IMR-90 (cell line): ENCODE measurements at regions not wholly inside any gene's neighbourhood (a gene's known extent, or its start where the extent isn't known, plus 50 kb on each side); places are given as distances from the start of the nearest gene placed in this dataset.

Source experiments
- ATAC-seq: fragments of 200-7000 bp; cut with Tn5 transposase; 2 replicates; pipeline ENCODE4 v1.9.1; 2020; ENCODE audit warnings: low read depth, mild to moderate bottlenecking, moderate library complexity
- BruUV-seq: library from RNA; stranded (reverse); fragments of 400-500 nt; replicated peaks from 2 replicates; lab custom pipeline; 2021; lab: Mats Ljungman, UMichigan
- CTCF ChIA-PET: fragments of 300-600 bp; formaldehyde crosslinking; extraction: SDS; loops from one replicate; lab custom pipeline; 2021; ENCODE audit warnings: antibody characterized with exemption; lab: Yijun Ruan, JAX
- POLR2A ChIA-PET: fragments of 300-600 bp; sonication (Branson Sonifier 250); formaldehyde crosslinking; loops from one replicate; lab custom pipeline; 2022; ENCODE audit warnings: antibody characterized with exemption; ENCODE audit not compliant: unreplicated experiment; lab: Charles Lee
- DNase-seq: peaks from one replicate; pipeline ENCODE4 v3.0.0; 2013
- H2AFZ ChIP-seq: replicated peaks from 2 replicates; pipeline ENCODE3; 2013; ENCODE audit warnings: low read length, mild to moderate bottlenecking; ENCODE audit not compliant: poor library complexity
- H2AK5ac ChIP-seq: 2 replicates; pipeline ENCODE4 v1.6.1; 2013; ENCODE audit warnings: low read depth, low read length, inconsistent platforms
- H2AK9ac ChIP-seq: replicated peaks from 2 replicates; pipeline ENCODE3; 2013; ENCODE audit warnings: mild to moderate bottlenecking, low read depth, low read length, moderate library complexity; ENCODE audit not compliant: poor library complexity
- H2BK120ac ChIP-seq: 2 replicates; pipeline ENCODE4 v1.6.1; 2013; ENCODE audit warnings: low read depth, low read length, inconsistent platforms
- H2BK15ac ChIP-seq: 3 replicates; pipeline ENCODE4 v1.6.1; 2013; ENCODE audit warnings: low read depth, low read length, inconsistent platforms
- H2BK20ac ChIP-seq: 2 replicates; pipeline ENCODE4 v1.6.1; 2013; ENCODE audit warnings: low read depth, mild to moderate bottlenecking, inconsistent platforms, low read length, moderate library complexity
- H2BK5ac ChIP-seq: 2 replicates; pipeline ENCODE4 v1.6.1; 2013; ENCODE audit warnings: mild to moderate bottlenecking, low read depth, low read length, inconsistent platforms; ENCODE audit not compliant: poor library complexity, severe bottlenecking
- H3K14ac ChIP-seq: replicated peaks from 2 replicates; pipeline ENCODE4 v1.6.1; 2013; ENCODE audit warnings: low read depth, low read length, inconsistent platforms
- H3K18ac ChIP-seq: 2 replicates; pipeline ENCODE4 v1.6.1; 2013; ENCODE audit warnings: low read depth, low read length, control low read depth
- H3K23ac ChIP-seq: 2 replicates; pipeline ENCODE4 v1.6.1; 2013; ENCODE audit warnings: low read depth, low read length, inconsistent platforms
- H3K27ac ChIP-seq: 2 replicates; pipeline ENCODE4 v1.5.1; 2013; ENCODE audit warnings: mild to moderate bottlenecking, control low read depth, low read length; ENCODE audit not compliant: insufficient read depth
- H3K27me3 ChIP-seq: 2 replicates; pipeline ENCODE4 v1.6.1; 2013; ENCODE audit warnings: low read length; ENCODE audit not compliant: control insufficient read depth, insufficient read depth
- H3K36me3 ChIP-seq: 2 replicates; pipeline ENCODE4 v1.6.1; 2013; ENCODE audit warnings: low read length, mixed read lengths; ENCODE audit not compliant: control insufficient read depth, insufficient read depth
- H3K4ac ChIP-seq: 2 replicates; pipeline ENCODE4 v1.6.1; 2013; ENCODE audit warnings: low read depth, low read length, inconsistent platforms
- H3K4me1 ChIP-seq: 2 replicates; pipeline ENCODE4 v1.6.1; 2013; ENCODE audit warnings: low read length, mixed read lengths; ENCODE audit not compliant: control insufficient read depth, insufficient read depth
- H3K4me2 ChIP-seq: 2 replicates; pipeline ENCODE4 v1.6.1; 2013; ENCODE audit warnings: low read depth, mild to moderate bottlenecking, control low read depth, low read length, moderate library complexity
- H3K4me3 ChIP-seq: 2 replicates; pipeline ENCODE4 v1.5.1; 2013; ENCODE audit warnings: low read depth, mild to moderate bottlenecking, control low read depth, low read length, moderate library complexity; ENCODE audit not compliant: insufficient read depth
- H3K56ac ChIP-seq: 2 replicates; pipeline ENCODE4 v1.6.1; 2013; ENCODE audit warnings: low read length, inconsistent platforms; ENCODE audit not compliant: insufficient read depth; ENCODE audit errors: extremely low read depth
- H3K79me1 ChIP-seq, 2 experiments: 2 replicates each; pipeline ENCODE4 v1.6.1; 2013; ENCODE audit warnings: low read length in 2 of 2, inconsistent platforms in 1 of 2, low read depth in 1 of 2
- H3K9ac ChIP-seq: 2 replicates; pipeline ENCODE4 v1.6.1; 2013; ENCODE audit warnings: low read depth, low read length, control low read depth
- H3K9me1 ChIP-seq: 2 replicates; pipeline ENCODE4 v1.6.1; 2013; ENCODE audit warnings: low read length, inconsistent platforms; ENCODE audit not compliant: insufficient read depth
- H3K9me3 ChIP-seq: 2 replicates; pipeline ENCODE4 v1.6.1; 2013; ENCODE audit warnings: low read length; ENCODE audit not compliant: control insufficient read depth, insufficient read depth
- H4K20me1 ChIP-seq: 2 replicates; pipeline ENCODE4 v1.6.1; 2013; ENCODE audit warnings: low read length, inconsistent platforms; ENCODE audit not compliant: insufficient read depth
- H4K5ac ChIP-seq: 2 replicates; pipeline ENCODE4 v1.6.1; 2013; ENCODE audit warnings: mild to moderate bottlenecking, low read depth, low read length, control low read depth
- H4K8ac ChIP-seq, 2 experiments: 2 replicates each; pipeline ENCODE4 v1.6.1; 2013; ENCODE audit warnings: low read depth in 2 of 2, low read length in 2 of 2, control low read depth in 1 of 2, inconsistent platforms in 1 of 2
- H4K91ac ChIP-seq: 2 replicates; pipeline ENCODE4 v1.6.1; 2013; ENCODE audit warnings: low read depth, low read length, inconsistent platforms; ENCODE audit not compliant: insufficient read depth
- BHLHE40 ChIP-seq: fragments of 150-350 bp; IDR thresholded peaks from 2 replicates; pipeline ENCODE4 v1.6.1; 2016; ENCODE audit warnings: mild to moderate bottlenecking, low read depth, low read length
- CHD1 ChIP-seq: IDR thresholded peaks from 2 replicates; pipeline ENCODE4 v1.6.1; 2012; ENCODE audit warnings: low read depth, low read length, improper control_type of control experiment
- CTCF ChIP-seq: conservative IDR thresholded peaks from 2 replicates; pipeline ENCODE4 v1.5.1; 2012; ENCODE audit warnings: mild to moderate bottlenecking, low read depth, low read length, improper control_type of control experiment
- FOS ChIP-seq: fragments of 150-350 bp; IDR thresholded peaks from 2 replicates; pipeline ENCODE4 v1.6.1; 2016; ENCODE audit warnings: low read depth, low read length
- MAFK ChIP-seq: IDR thresholded peaks from 2 replicates; pipeline ENCODE4 v1.6.1; 2012; ENCODE audit warnings: low read depth, low read length, improper control_type of control experiment
- MAZ ChIP-seq: IDR thresholded peaks from 2 replicates; pipeline ENCODE4 v1.6.1; 2012; ENCODE audit warnings: low read depth, mild to moderate bottlenecking, low read length, improper control_type of control experiment, moderate library complexity, borderline replicate concordance
- RAD21 ChIP-seq: IDR thresholded peaks from 2 replicates; pipeline ENCODE4 v1.6.1; 2012; ENCODE audit warnings: low read length, improper control_type of control experiment
- RCOR1 ChIP-seq: IDR thresholded peaks from 2 replicates; pipeline ENCODE4 v1.6.1; 2012; ENCODE audit warnings: mild to moderate bottlenecking, low read length, improper control_type of control experiment; ENCODE audit not compliant: insufficient replicate concordance
- SMC3 ChIP-seq: fragments of 150-350 bp; IDR thresholded peaks from 2 replicates; pipeline ENCODE4 v1.6.1; 2016; ENCODE audit warnings: low read depth, mild to moderate bottlenecking, antibody characterized with exemption, low read length, moderate library complexity
- USF2 ChIP-seq: fragments of 150-350 bp; IDR thresholded peaks from 2 replicates; pipeline ENCODE4 v1.6.1; 2017; ENCODE audit warnings: mild to moderate bottlenecking, antibody characterized with exemption, low read length, low read depth
- WGBS, 2 experiments: methylation state at CpG; one replicate each; pipeline versions ENCODE4 v1.1.5 to v1.1.7; 2013; ENCODE audit warnings: missing lambda C conversion rate in 2 of 2; ENCODE audit not compliant: insufficient read length in 1 of 2; ENCODE audit errors: extremely low coverage in 2 of 2; 5-methylcytosine and 5-hydroxymethylcytosine counted together
- dilution Hi-C: fragments of 300-500 bp; cut with HindIII; formaldehyde crosslinking; loops from one replicate; pipeline ENCODE4 v1.14.3; 2018; ENCODE audit warnings: low sequenced_read_pairs; ENCODE audit not compliant: unreplicated experiment
- in situ Hi-C: fragments of 300-500 bp; cut with MboI; formaldehyde crosslinking; loops from 3 replicates; pipeline ENCODE4 v1.14.3; 2019; ENCODE audit warnings: low sequenced_read_pairs, inconsistent platforms, mixed read lengths
- intact Hi-C: fragments of 100-400 bp; cut with micrococcal nuclease; formaldehyde crosslinking; loops from 2 replicates; pipeline ENCODE4 v1.10.0; 2022

GRCh38 chr4:15144249-15144966, 142.1 kb downstream of the CPEB2 start:
- CTCF ChIA-PET: no interaction called here
- in situ Hi-C loops: no loop called here
- H3K4ac ChIP-seq: no peak overlapping the region
- H4K5ac ChIP-seq: no peak overlapping the region
- H3K23ac ChIP-seq: no peak overlapping the region
- no peak for ATAC-seq
- no peak overlapping the region for H2BK5ac ChIP-seq
- H2AFZ ChIP-seq: no peak overlapping the region
- no peak overlapping the region for H3K9ac ChIP-seq
- peaks cover 5% of the 10 kb centered on the region for H3K4me1 ChIP-seq
- POLR2A ChIA-PET: no interaction called here
- no peak overlapping the region for H3K14ac ChIP-seq
- no TSS peak for BruUV-seq
- H3K9me1 ChIP-seq: peaks cover 5% of the 10 kb centered on the region
- no CpG with 5 or more reads among the region's 9 CpGs for WGBS, 2 experiments
- H4K20me1 ChIP-seq: no peaks in the 10 kb centered on the region
- H2BK20ac ChIP-seq: no peak overlapping the region
- dilution Hi-C loops: no loop called here
- H3K79me1 ChIP-seq: no peaks in the 10 kb centered on the region
- H2BK120ac ChIP-seq: no peak overlapping the region
- no peaks in the 10 kb centered on the region for H3K36me3 ChIP-seq
- no peak overlapping the region for H3K56ac ChIP-seq
- intact Hi-C loops: no loop called here
- H4K8ac ChIP-seq: no peak overlapping the region
- no peaks in the 10 kb centered on the region for H3K9me3 ChIP-seq
- no peak overlapping the region for H3K18ac ChIP-seq
- no peak overlapping the region for H2AK5ac ChIP-seq
- H3K4me3 ChIP-seq: no peak overlapping the region
- H4K91ac ChIP-seq: no peak overlapping the region
- no peak overlapping the region for H2AK9ac ChIP-seq
- TF ChIP-seq CTCF: no peak
- no peak for TF ChIP-seq FOS
- TF ChIP-seq SMC3: no peak
- no peak for TF ChIP-seq RAD21
- no peak for TF ChIP-seq MAZ
- TF ChIP-seq BHLHE40: no peak
- TF ChIP-seq RCOR1: no peak
- TF ChIP-seq MAFK: no peak
- TF ChIP-seq USF2: no peak
- no peak for TF ChIP-seq CHD1
- H2BK15ac ChIP-seq: no peak overlapping the region
- no peaks in the 10 kb centered on the region for H3K27me3 ChIP-seq
- H3K27ac ChIP-seq: no peak overlapping the region
- no peak for DNase-seq
- no peak overlapping the region for H3K4me2 ChIP-seq
